Neural cell (in vitro differentiated cells): ENCODE measurements at regions not wholly inside any gene's neighbourhood (a gene's known extent, or its start where the extent isn't known, plus 50 kb on each side); places are given as distances from the start of the nearest gene placed in this dataset.

Source experiments
- H2AFZ ChIP-seq: fragments of 200-600, 300-800 bp; sonication (generic), shearing (Covaris generic); 2 replicates; pipeline ENCODE4 v1.6.0; 2014; ENCODE audit warnings: low read depth, mild to moderate bottlenecking, antibody characterized with exemption, low read length, moderate library complexity
- H3F3A ChIP-seq: fragments of 200-600 bp; shearing (Covaris generic); 2 replicates; pipeline ENCODE4 v1.6.1; 2016; ENCODE audit warnings: mild to moderate bottlenecking, moderate library complexity, mixed read lengths, antibody characterized with exemption, low read length; ENCODE audit not compliant: insufficient read depth, poor library complexity, severe bottlenecking
- H3K27ac ChIP-seq: fragments of 200-600, 300-800 bp; sonication (generic), shearing (Covaris generic); 2 replicates; pipeline ENCODE4 v1.5.1; 2014; ENCODE audit warnings: mild to moderate bottlenecking, low read length, moderate library complexity
- H3K27me3 ChIP-seq: fragments of 300-800, 200-600 bp; sonication (generic), shearing (Covaris generic); 2 replicates; pipeline ENCODE4 v1.6.0; 2014; ENCODE audit warnings: mild to moderate bottlenecking, low read depth, low read length, moderate library complexity; ENCODE audit not compliant: insufficient read depth
- H3K36me3 ChIP-seq: fragments of 300-800, 200-600 bp; sonication (generic), shearing (Covaris generic); 2 replicates; pipeline ENCODE4 v1.5.1; 2014; ENCODE audit warnings: mild to moderate bottlenecking, antibody characterized with exemption, low read length, moderate library complexity; ENCODE audit not compliant: insufficient read depth
- H3K4me2 ChIP-seq: fragments of 300-800, 200-600 bp; sonication (generic), shearing (Covaris generic); 2 replicates; pipeline ENCODE4 v1.6.0; 2014; ENCODE audit warnings: mild to moderate bottlenecking, low read length
- H3K4me3 ChIP-seq: fragments of 300-800, 200-600 bp; sonication (generic), shearing (Covaris generic); 2 replicates; pipeline ENCODE4 v1.5.1; 2014; ENCODE audit warnings: mild to moderate bottlenecking, low read length, moderate library complexity
- H3K79me2 ChIP-seq: fragments of 200-600 bp; shearing (Covaris generic); replicated peaks from 2 replicates; pipeline ENCODE4 v1.6.0; 2014; ENCODE audit warnings: mild to moderate bottlenecking, low read length, moderate library complexity; ENCODE audit not compliant: insufficient read depth
- H3K9ac ChIP-seq: fragments of 300-800, 200-600 bp; sonication (generic), shearing (Covaris generic); 2 replicates; pipeline ENCODE4 v1.6.1; 2016; ENCODE audit warnings: mild to moderate bottlenecking, low read length, mixed read lengths
- H3K9me2 ChIP-seq: fragments of 200-600 bp; shearing (Covaris generic); 2 replicates; pipeline ENCODE4 v1.6.1; 2016; ENCODE audit warnings: mild to moderate bottlenecking, low read length, mixed read lengths; ENCODE audit not compliant: insufficient read depth
- H3K9me3 ChIP-seq: fragments of 200-600, 300-800 bp; sonication (generic), shearing (Covaris generic); 2 replicates; pipeline ENCODE4 v1.6.1; 2016; ENCODE audit warnings: mild to moderate bottlenecking, mixed run types, low read length, moderate library complexity, mixed read lengths
- H4K20me1 ChIP-seq: fragments of 200-600 bp; shearing (Covaris generic); 2 replicates; pipeline ENCODE4 v1.6.1; 2016; ENCODE audit warnings: mild to moderate bottlenecking, mixed run types; ENCODE audit not compliant: insufficient read depth
- EP300 ChIP-seq: fragments of 450-650 bp; conservative IDR thresholded peaks from 2 replicates; pipeline ENCODE4 v1.6.1; 2014; ENCODE audit warnings: antibody characterized with exemption, mild to moderate bottlenecking, moderate library complexity; ENCODE audit not compliant: poor library complexity, severe bottlenecking
- EZH2 ChIP-seq: fragments of 200-600, 300-800 bp; shearing (Covaris generic), sonication (generic); IDR thresholded peaks from 2 replicates; pipeline ENCODE4 v1.6.1; 2014; ENCODE audit warnings: antibody characterized with exemption, low read length, borderline replicate concordance, mild to moderate bottlenecking; ENCODE audit not compliant: insufficient read depth, poor library complexity, severe bottlenecking
- MXI1 ChIP-seq: fragments of 450-650 bp; conservative IDR thresholded peaks from 2 replicates; pipeline ENCODE4 v1.6.1; 2014; ENCODE audit warnings: antibody characterized with exemption, mild to moderate bottlenecking; ENCODE audit not compliant: poor library complexity, severe bottlenecking
- POLR2AphosphoS5 ChIP-seq: IDR thresholded peaks from 2 replicates; pipeline ENCODE4 v1.6.1; 2012
- RAD21 ChIP-seq: fragments of 450-650 bp; conservative IDR thresholded peaks from 2 replicates; pipeline ENCODE4 v1.6.1; 2014; ENCODE audit warnings: antibody characterized with exemption, mild to moderate bottlenecking, moderate library complexity
- SMC3 ChIP-seq: fragments of 450-650 bp; conservative IDR thresholded peaks from 2 replicates; pipeline ENCODE4 v1.6.1; 2014; ENCODE audit warnings: antibody characterized with exemption, mild to moderate bottlenecking, moderate library complexity; ENCODE audit not compliant: poor library complexity
- TAF1 ChIP-seq: IDR thresholded peaks from 2 replicates; pipeline ENCODE4 v1.6.1; 2012; ENCODE audit warnings: low read depth
- TF ChIP-seq, protein P1 (sequence below): fragments of 450-650 bp; IDR thresholded peaks from 2 replicates; pipeline ENCODE4 v1.5.1; 2014; ENCODE audit warnings: antibody characterized with exemption, mild to moderate bottlenecking, moderate library complexity; ENCODE audit not compliant: poor library complexity, severe bottlenecking
- TF ChIP-seq, protein P2 (sequence below): IDR thresholded peaks from 2 replicates; pipeline ENCODE4 v1.6.1; 2012; ENCODE audit warnings: borderline replicate concordance

DNA sequence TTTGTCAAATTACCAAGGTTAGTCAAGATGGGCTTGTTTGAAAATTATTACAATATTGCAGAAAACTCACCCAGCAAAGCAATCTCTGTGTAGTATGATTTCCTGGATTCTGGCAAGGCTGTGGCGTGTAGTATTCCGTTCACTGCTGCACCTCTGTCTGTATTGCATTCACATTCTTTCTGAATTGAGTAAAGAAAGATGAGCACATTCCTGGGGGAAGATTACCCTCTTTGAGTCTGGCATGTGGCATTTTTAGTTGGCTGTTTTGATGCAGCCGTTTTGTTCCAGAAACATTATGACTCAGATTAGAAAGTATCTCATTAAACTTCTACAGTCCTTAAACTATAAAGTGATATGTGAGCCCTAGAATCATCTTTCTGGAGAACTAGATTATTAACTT is 197.7 kb downstream of the TENT4A start:
- Histone ChIP-seq H3K27ac (no peak overlapping the region), H3K9me2 (no peaks in the 10 kb centered on the region), H3K27me3 (no peaks in the 10 kb centered on the region), H3K4me3 (no peak overlapping the region), H3K79me2 (no peaks in the 10 kb centered on the region), H3K36me3 (no peaks in the 10 kb centered on the region), H4K20me1 (no peaks in the 10 kb centered on the region), H3K9me3 (no peaks in the 10 kb centered on the region), H3F3A (no peaks in the 10 kb centered on the region), H3K4me2 (no peak overlapping the region), H3K9ac (no peak overlapping the region), H2AFZ (no peak overlapping the region)
- no peak for TF ChIP-seq SMC3
- TF ChIP-seq, protein P1, sequence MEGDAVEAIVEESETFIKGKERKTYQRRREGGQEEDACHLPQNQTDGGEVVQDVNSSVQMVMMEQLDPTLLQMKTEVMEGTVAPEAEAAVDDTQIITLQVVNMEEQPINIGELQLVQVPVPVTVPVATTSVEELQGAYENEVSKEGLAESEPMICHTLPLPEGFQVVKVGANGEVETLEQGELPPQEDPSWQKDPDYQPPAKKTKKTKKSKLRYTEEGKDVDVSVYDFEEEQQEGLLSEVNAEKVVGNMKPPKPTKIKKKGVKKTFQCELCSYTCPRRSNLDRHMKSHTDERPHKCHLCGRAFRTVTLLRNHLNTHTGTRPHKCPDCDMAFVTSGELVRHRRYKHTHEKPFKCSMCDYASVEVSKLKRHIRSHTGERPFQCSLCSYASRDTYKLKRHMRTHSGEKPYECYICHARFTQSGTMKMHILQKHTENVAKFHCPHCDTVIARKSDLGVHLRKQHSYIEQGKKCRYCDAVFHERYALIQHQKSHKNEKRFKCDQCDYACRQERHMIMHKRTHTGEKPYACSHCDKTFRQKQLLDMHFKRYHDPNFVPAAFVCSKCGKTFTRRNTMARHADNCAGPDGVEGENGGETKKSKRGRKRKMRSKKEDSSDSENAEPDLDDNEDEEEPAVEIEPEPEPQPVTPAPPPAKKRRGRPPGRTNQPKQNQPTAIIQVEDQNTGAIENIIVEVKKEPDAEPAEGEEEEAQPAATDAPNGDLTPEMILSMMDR: no peak

DNA sequence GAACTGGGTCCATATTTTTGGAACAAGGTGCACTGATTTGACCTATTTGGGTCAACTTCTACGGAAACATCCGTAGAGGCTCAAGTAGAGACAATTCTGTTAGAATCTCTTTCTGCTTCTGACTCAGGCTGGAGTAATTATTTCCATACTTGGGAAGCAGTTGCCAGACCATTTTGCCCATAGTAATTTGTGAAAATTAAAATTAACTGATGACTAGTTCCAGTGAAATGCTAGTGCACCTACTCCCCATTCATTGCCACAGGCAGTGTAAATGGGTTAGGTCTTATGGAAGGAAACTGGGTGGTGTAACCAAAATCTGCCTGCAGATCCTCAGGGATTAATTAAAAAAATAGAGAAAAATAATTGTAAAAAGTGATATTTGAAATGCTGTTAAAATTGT is 201.1 kb downstream of the TENT4A start:
- Histone ChIP-seq H3K79me2 (no peaks in the 10 kb centered on the region), H3K9ac (no peak overlapping the region), H3K4me3 (no peak overlapping the region), H3K27ac (no peak overlapping the region), H3K9me2 (no peaks in the 10 kb centered on the region), H3F3A (no peaks in the 10 kb centered on the region), H2AFZ (no peak overlapping the region), H3K27me3 (no peaks in the 10 kb centered on the region), H3K4me2 (no peak overlapping the region), H3K9me3 (no peaks in the 10 kb centered on the region), H3K36me3 (no peaks in the 10 kb centered on the region), H4K20me1 (no peaks in the 10 kb centered on the region)
- TF ChIP-seq, protein P2, sequence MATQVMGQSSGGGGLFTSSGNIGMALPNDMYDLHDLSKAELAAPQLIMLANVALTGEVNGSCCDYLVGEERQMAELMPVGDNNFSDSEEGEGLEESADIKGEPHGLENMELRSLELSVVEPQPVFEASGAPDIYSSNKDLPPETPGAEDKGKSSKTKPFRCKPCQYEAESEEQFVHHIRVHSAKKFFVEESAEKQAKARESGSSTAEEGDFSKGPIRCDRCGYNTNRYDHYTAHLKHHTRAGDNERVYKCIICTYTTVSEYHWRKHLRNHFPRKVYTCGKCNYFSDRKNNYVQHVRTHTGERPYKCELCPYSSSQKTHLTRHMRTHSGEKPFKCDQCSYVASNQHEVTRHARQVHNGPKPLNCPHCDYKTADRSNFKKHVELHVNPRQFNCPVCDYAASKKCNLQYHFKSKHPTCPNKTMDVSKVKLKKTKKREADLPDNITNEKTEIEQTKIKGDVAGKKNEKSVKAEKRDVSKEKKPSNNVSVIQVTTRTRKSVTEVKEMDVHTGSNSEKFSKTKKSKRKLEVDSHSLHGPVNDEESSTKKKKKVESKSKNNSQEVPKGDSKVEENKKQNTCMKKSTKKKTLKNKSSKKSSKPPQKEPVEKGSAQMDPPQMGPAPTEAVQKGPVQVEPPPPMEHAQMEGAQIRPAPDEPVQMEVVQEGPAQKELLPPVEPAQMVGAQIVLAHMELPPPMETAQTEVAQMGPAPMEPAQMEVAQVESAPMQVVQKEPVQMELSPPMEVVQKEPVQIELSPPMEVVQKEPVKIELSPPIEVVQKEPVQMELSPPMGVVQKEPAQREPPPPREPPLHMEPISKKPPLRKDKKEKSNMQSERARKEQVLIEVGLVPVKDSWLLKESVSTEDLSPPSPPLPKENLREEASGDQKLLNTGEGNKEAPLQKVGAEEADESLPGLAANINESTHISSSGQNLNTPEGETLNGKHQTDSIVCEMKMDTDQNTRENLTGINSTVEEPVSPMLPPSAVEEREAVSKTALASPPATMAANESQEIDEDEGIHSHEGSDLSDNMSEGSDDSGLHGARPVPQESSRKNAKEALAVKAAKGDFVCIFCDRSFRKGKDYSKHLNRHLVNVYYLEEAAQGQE: no peak
- TF ChIP-seq MXI1 (no peak), RAD21 (no peak), SMC3 (no peak)

DNA sequence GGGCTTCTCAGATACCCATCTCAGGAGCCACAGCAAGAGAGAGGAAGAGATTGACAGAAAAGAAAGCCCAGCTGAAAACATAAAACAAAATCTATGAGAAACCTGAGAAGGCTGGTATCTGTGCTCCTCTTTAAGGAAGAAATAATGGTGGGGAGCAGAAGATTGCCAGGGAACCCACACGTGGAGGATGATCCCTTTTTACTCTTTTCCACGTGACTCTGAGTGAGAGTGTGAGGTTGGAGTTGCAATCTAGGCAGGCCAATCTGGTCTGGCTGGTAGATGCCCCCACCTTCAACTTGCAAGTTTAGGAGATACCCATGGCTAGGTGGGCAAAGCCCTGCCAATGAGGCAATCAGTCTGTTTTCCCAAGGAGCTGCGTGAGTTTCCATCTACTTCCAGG is 202.3 kb downstream of the TENT4A start:
- Histone ChIP-seq H2AFZ (no peak overlapping the region), H3K79me2 (no peaks in the 10 kb centered on the region), H3K4me3 (no peak overlapping the region), H3K27ac (no peak overlapping the region), H3K36me3 (no peaks in the 10 kb centered on the region), H3K9ac (no peak overlapping the region), H4K20me1 (no peaks in the 10 kb centered on the region), H3K9me2 (no peaks in the 10 kb centered on the region), H3K9me3 (no peaks in the 10 kb centered on the region), H3K4me2 (no peak overlapping the region), H3F3A (no peaks in the 10 kb centered on the region), H3K27me3 (no peaks in the 10 kb centered on the region)
- TF ChIP-seq, protein P1: no peak
- TF ChIP-seq RAD21: no peak
- TF ChIP-seq EZH2: no peak
- no peak for TF ChIP-seq SMC3
- TF ChIP-seq EP300: no peak
- TF ChIP-seq, protein P2: no peak
- no peak for TF ChIP-seq TAF1
- TF ChIP-seq MXI1: no peak
- no peak for TF ChIP-seq POLR2AphosphoS5
